Transverse colon (tissue), 4 donors: ENCODE measurements at regions not wholly inside any gene's neighbourhood (a gene's known extent, or its start where the extent isn't known, plus 50 kb on each side); places are given as distances from the start of the nearest gene placed in this dataset.

ENCODE experiments used
- CTCF ChIP-seq, 5 experiments: fragments of 200-600 bp in 3 of 5; fragments of 450-650 bp in 2 of 5; sonication (generic) in 3 of 5; IDR thresholded peaks; 1 replicate in 2 of 5; 2 replicates in 3 of 5; pipeline ENCODE4 v1.5.1; 2016 to 2017; ENCODE audit warnings: antibody characterized with exemption in 5 of 5, inconsistent platforms in 3 of 5, mild to moderate bottlenecking in 2 of 5, moderate library complexity in 1 of 5
- EP300 ChIP-seq: sonication (generic); formaldehyde crosslinking; IDR thresholded peaks from one replicate; pipeline ENCODE4 v1.6.1; 2017; ENCODE audit warnings: antibody characterized with exemption, low read depth
- POLR2A ChIP-seq: fragments of 450-650 bp; IDR thresholded peaks from one replicate; pipeline ENCODE4 v1.6.1; 2016; ENCODE audit warnings: antibody characterized with exemption, mild to moderate bottlenecking, moderate library complexity
- POLR2AphosphoS5 ChIP-seq, 3 donors: sonication (generic); formaldehyde crosslinking; IDR thresholded peaks; one replicate each; pipeline ENCODE4 v1.6.1; 2016; ENCODE audit warnings: antibody characterized with exemption in 3 of 3

GRCh38 chr16:79394206-79394605 is 206.3 kb downstream of the MAF start:
- TF ChIP-seq CTCF (IDR thresholded peaks at IDR 0.05) (no peak), POLR2A (no peak), EP300 (no peak), POLR2AphosphoS5 (IDR thresholded peaks at IDR 0.05) (no peak)
